SK-N-SH treated with all-trans-retinoic acid at 6 μM for 48 hours (cell line): ENCODE measurements at regions not wholly inside any gene's neighbourhood (a gene's known extent, or its start where the extent isn't known, plus 50 kb on each side); places are given as distances from the start of the nearest gene placed in this dataset.

Source experiments
- ARNTL ChIP-seq: fragments of 450-650 bp; formaldehyde crosslinking; IDR thresholded peaks from 2 replicates; pipeline ENCODE4 v1.5.0; 2020; ENCODE audit warnings: low read depth, mild to moderate bottlenecking, moderate library complexity, borderline replicate concordance
- CREB5 ChIP-seq: fragments of 250-450 bp; sonication (Bioruptor Pico); IDR thresholded peaks from 2 replicates; pipeline ENCODE4 v1.5.1; 2020; ENCODE audit warnings: low read depth, mild to moderate bottlenecking, moderate library complexity
- ESRRG ChIP-seq: fragments of 250-450 bp; sonication (Bioruptor Pico); IDR thresholded peaks from 2 replicates; pipeline ENCODE4 v1.6.1; 2021; ENCODE audit warnings: mild to moderate bottlenecking
- GLIS3 ChIP-seq: fragments of 250-450 bp; sonication (Bioruptor Pico); IDR thresholded peaks from 2 replicates; pipeline ENCODE4 v1.5.0; 2020; ENCODE audit warnings: mild to moderate bottlenecking, moderate library complexity
- ISL1 ChIP-seq: fragments of 250-450 bp; sonication (Bioruptor Pico); IDR thresholded peaks from 2 replicates; pipeline ENCODE4 v2.1.2; 2022; ENCODE audit warnings: mild to moderate bottlenecking, moderate library complexity
- OSR1 ChIP-seq: fragments of 250-450 bp; sonication (Bioruptor Pico); IDR thresholded peaks from 2 replicates; pipeline ENCODE4 v1.8.0; 2022; ENCODE audit warnings: moderate library complexity, mild to moderate bottlenecking, inconsistent platforms
- PATZ1 ChIP-seq: fragments of 250-450 bp; sonication (Bioruptor Pico); IDR thresholded peaks from 2 replicates; pipeline ENCODE4 v1.8.0; 2020; ENCODE audit warnings: mild to moderate bottlenecking, moderate library complexity, borderline replicate concordance
- PPARA ChIP-seq: fragments of 250-450 bp; sonication (Bioruptor Pico); IDR thresholded peaks from 2 replicates; pipeline ENCODE4 v1.5.0; 2020; ENCODE audit warnings: mild to moderate bottlenecking, borderline replicate concordance
- SNAI2 ChIP-seq: fragments of 250-450 bp; sonication (Bioruptor Pico); IDR thresholded peaks from 2 replicates; pipeline ENCODE4 v1.5.0; 2020; ENCODE audit warnings: mild to moderate bottlenecking, moderate library complexity
- TSHZ2 ChIP-seq: fragments of 250-450 bp; sonication (Bioruptor Pico); IDR thresholded peaks from 2 replicates; pipeline ENCODE4 v1.5.0; 2020; ENCODE audit warnings: mild to moderate bottlenecking, moderate library complexity
- ZC3H10 ChIP-seq: fragments of 250-450 bp; sonication (Bioruptor Pico); IDR thresholded peaks from 2 replicates; pipeline ENCODE4 v1.5.1; 2021; ENCODE audit warnings: mild to moderate bottlenecking, moderate library complexity
- ZFP3 ChIP-seq: fragments of 250-450 bp; sonication (Bioruptor Pico); IDR thresholded peaks from 2 replicates; pipeline ENCODE4 v1.5.0; 2020; ENCODE audit warnings: mild to moderate bottlenecking, moderate library complexity
- ZNF565 ChIP-seq: fragments of 450-650 bp; formaldehyde crosslinking; conservative IDR thresholded peaks from 2 replicates; pipeline ENCODE4 v1.5.0; 2020; ENCODE audit warnings: low read depth, mild to moderate bottlenecking, moderate library complexity
- ZNF70 ChIP-seq: fragments of 450-650 bp; formaldehyde crosslinking; IDR thresholded peaks from 2 replicates; pipeline ENCODE4 v1.5.0; 2020; ENCODE audit warnings: mild to moderate bottlenecking, moderate library complexity

- TF ChIP-seq SNAI2 (CRISPR knock-in tag) = no peak
- TF ChIP-seq GLIS3 (CRISPR knock-in tag) = no peak
- no peak for TF ChIP-seq CREB5
- no peak for TF ChIP-seq ZFP3 (CRISPR knock-in tag)
- TF ChIP-seq PATZ1 (CRISPR knock-in tag) = no peak
- TF ChIP-seq ARNTL (CRISPR knock-in tag) = no peak
- no peak for TF ChIP-seq ZC3H10 (CRISPR knock-in tag)
- no peak for TF ChIP-seq TSHZ2 (CRISPR knock-in tag)
- TF ChIP-seq ESRRG = no peak
- TF ChIP-seq ZNF565 (CRISPR knock-in tag) = no peak
- TF ChIP-seq ZNF70 (CRISPR knock-in tag) = no peak
- no peak for TF ChIP-seq PPARA (CRISPR knock-in tag)
- no peak for TF ChIP-seq ISL1
- TF ChIP-seq OSR1 = no peak
Observed at GRCh38 chr3:181912384-181912783, 200.7 kb downstream of the SOX2 start.
